HG02973 (cell line): ENCODE measurements at regions not wholly inside any gene's neighbourhood (a gene's known extent, or its start where the extent isn't known, plus 50 kb on each side); places are given as distances from the start of the nearest gene placed in this dataset.
"Not testable (repeated sequence)": the region's sequence is repeated elsewhere in the genome, so short reads cannot be mapped to it uniquely, and the experiment has no call there.

Experiments
- ATAC-seq: cut with Tn5 transposase; IDR thresholded peaks from one replicate; pipeline ENCODE4 v1.9.1; 2021; ENCODE audit warnings: moderate library complexity; ENCODE audit not compliant: unreplicated experiment

- ATAC-seq, result no peak
These were observed 975.5 kb downstream of the OLFM4 start for GRCh38 chr13:54004026-54004699.

GRCh38 chr13:54016542-54016941 is 987.9 kb downstream of the OLFM4 start:
- no peak for ATAC-seq

DNA sequence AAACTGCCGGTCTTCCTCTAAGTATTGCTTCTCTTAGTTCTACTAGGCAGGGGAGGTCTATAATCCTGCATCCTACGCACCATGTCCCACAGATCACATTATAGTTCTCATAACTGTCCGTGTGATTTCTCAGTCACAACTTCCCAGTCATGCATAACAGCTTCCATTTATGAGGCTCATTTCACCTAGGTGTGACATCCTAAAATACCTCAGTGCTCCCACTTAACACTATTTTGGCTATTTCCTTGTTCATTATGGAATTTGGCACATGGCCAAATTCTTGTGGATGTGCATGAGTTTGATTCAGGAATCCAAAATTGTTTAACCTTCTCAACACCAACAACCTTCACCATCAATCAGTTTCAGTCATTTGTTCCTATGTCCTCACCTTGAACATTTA is 989.9 kb downstream of the OLFM4 start:
- no peak for ATAC-seq

DNA sequence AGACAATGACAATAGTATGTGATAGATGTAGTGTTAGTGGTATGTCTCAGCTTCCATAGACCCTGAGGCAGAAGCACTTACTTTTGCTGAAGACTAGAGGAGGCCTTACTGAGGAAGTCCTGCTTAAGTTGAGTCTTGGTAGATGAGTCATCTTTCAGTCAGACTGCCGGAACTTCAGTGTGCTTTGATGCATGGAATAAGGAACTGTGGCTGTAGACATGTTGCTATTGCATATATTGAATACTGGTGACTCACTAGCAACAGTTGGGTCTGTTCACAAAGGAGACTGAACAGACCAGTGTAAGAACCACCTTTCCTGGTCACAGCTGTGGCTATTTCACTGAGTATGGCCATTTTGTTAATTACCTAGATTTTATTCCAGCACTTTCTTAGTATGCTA is 1000.6 kb downstream of the OLFM4 start:
- peak; percentile 97 for ATAC-seq

DNA sequence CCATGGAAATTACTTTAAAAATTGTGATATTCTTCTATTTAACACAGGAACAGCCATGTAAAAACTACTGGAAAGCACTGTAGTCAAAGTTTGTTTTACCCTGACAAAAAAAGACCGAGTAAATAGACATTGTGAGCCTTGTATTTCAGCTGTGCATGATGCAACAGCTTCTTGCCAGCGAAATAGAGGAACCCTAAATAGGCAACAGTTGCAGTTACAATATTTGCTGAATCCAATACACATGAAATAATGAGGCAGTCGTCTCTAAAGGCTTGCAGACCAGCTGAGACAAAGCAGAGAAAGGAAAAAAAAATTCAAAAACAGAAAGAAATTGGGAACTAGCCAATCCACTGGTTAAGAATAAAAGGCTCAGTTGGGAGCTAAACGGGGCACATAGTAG is 1001.1 kb downstream of the OLFM4 start:
- no peak for ATAC-seq

DNA sequence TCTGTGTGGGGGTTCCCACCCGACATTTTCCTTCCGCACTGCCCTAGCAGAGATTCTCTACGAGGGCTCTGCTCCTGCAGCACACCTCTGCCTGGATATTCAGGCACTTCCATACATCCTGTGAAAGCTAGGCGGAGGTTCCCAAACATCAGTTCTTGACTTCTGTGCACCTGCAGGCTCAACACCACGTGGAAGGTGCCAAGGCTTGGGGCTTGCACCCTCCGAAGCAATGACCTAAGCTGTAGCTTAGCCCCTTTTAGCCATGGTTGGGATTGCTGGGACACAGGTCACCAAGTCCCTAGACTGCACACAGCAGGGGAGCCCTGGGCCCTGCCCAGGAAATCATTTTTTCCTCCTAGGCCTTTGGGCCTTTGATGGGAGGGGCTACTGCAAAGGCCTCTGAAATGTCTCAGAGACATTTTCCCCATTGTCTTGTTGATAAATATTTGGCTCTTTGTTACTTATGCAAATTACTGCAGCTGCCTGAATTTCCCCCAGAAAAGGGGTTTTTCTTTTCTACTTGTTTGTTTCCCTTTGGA is 1004.8 kb downstream of the OLFM4 start:
- ATAC-seq, result no peak

DNA sequence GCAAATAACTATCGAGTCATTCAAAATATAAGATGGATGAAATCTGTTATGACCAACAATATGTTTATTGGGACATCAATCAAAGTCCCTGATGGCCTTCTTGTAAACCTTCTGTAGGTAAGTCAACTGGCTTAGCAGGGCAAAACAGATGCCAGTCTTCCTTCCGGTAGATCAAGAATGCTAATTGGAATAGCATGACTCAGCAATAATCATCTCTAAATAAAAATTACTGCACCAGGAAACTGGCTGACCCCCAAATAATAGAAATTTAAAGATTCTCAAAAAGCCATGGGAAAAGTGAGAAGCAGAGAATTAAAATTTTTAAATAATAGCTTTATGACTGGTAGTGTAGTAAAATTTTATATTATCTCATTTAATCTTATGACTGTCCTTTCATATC is 1005.4 kb downstream of the OLFM4 start:
- no peak for ATAC-seq

GRCh38 chr13:54057416-54057815 is 1028.8 kb downstream of the OLFM4 start:
- ATAC-seq, result not testable (repeated sequence)

GRCh38 chr13:54069958-54070357 is 1041.3 kb downstream of the OLFM4 start:
- ATAC-seq, result not testable (repeated sequence)

- no peak for ATAC-seq
These were observed 1049.0 kb downstream of the OLFM4 start for GRCh38 chr13:54077569-54077968.

- no peak for ATAC-seq
These were observed 1049.8 kb downstream of the OLFM4 start for GRCh38 chr13:54078271-54078870.

DNA sequence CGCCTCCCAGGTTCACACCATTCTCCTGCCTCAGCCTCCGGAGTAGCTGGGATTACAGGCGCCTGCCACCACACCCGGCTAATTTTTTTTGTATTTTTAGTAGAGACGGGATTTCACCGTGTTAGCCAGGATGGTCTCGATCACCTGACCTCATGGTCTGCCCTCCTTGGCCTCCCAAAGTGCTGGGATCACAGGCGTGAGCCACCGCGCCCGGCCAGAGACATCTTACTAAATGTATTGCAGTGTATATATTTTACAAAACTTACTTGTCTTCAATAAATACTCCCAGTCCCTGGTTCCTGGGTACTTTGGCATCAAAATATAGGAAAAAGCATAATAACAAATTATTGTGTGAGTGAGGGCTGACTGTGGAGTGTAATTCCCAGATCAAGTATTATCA is 1053.7 kb downstream of the OLFM4 start:
- ATAC-seq, result not testable (repeated sequence)

DNA sequence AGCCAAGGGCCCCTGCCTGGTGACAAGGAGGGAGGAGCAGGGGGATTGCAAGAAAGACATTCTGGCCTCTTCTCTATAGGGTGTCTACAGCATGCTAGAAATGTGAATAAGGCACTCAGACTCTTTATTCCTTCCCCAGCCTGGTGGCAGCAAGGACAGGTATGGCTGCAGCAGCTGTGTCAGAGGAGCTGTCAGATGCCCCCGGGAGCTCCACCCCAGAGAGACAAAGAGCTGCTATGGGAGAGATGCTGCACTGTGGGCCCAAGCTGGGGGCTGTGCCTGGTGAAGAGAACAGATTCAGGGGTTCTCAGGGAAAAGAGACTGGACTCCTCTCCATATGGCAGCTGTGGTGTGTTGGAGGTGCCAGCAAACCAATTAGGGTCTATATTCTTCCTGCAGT is 1063.3 kb downstream of the OLFM4 start:
- ATAC-seq, result no peak

DNA sequence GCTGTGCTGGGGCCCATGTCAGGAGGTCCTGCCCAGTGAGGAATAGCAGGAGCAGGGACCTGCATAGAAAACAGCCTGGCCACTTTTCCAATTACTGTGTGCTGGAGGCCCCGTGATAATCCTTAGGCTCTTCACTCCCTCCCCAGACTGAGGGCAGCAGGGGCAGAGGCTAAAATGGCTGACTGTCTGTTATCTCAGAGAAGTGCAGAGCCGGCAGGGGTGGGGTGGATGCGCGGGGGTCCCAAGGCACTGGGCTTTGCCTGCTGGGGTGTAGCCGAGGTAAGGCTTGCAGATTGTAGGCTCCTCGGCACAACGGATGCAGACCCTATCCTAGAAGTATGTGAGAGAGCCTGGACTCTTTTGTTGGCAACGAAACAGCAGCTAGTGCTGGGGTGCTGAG is 1064.1 kb downstream of the OLFM4 start:
- no peak for ATAC-seq

- no peak for ATAC-seq
These were observed 1082.0 kb downstream of the OLFM4 start for GRCh38 chr13:54110597-54110996.

GRCh38 chr13:54124700-54125099 is 1096.1 kb downstream of the OLFM4 start:
- ATAC-seq, result no peak

- not testable (repeated sequence) for ATAC-seq
These were observed 1102.3 kb downstream of the OLFM4 start for GRCh38 chr13:54130931-54131330.

GRCh38 chr13:54131433-54131832 is 1102.8 kb downstream of the OLFM4 start:
- not testable (repeated sequence) for ATAC-seq

DNA sequence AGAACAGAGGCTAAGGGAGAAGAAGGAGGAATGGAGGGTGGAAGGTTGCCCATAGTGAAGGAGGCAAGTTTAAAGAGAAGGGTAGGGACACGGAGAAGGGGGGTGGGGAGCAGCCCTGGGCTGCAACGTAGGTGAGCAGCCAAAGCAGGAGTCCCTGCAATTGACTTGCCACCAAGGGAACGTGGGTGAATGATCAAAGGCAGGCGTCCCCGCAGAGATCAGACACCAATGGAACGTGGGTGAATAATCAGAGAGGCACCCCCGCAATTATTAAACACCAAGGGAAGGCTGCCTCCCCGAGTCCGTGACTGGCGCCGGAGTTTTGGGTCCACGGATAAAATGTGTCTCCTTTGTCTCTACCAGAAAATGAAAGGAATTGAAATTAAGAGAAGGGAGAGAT is 1103.5 kb downstream of the OLFM4 start:
- ATAC-seq, result not testable (repeated sequence)

GRCh38 chr13:54132720-54133119 is 1104.1 kb downstream of the OLFM4 start:
- ATAC-seq, result not testable (repeated sequence)

GRCh38 chr13:54133746-54134145 is 1105.1 kb downstream of the OLFM4 start:
- ATAC-seq, result no peak

- no peak for ATAC-seq
These were observed 1116.2 kb downstream of the OLFM4 start for GRCh38 chr13:54144828-54145227.

GRCh38 chr13:54150851-54151250 is 1122.2 kb downstream of the OLFM4 start:
- no peak for ATAC-seq
